ENCODE measurements at regions not wholly inside any gene's neighbourhood (a gene's known extent, or its start where the extent isn't known, plus 50 kb on each side); places are given as distances from the start of the nearest gene placed in this dataset.

- no peak for DNase-seq
These were observed 523.2 kb downstream of the OTOL1 start for GRCh38 chr3:162019817-162020216.

GRCh38 chr3:162021206-162021605 is 524.6 kb downstream of the OTOL1 start:
- DNase-seq, result no peak

GRCh38 chr3:162022911-162023310 is 526.3 kb downstream of the OTOL1 start:
- DNase-seq, result no peak

GRCh38 chr3:162029736-162030135 is 533.1 kb downstream of the OTOL1 start:
- DNase-seq, result no peak

- no peak for DNase-seq
These were observed 537.8 kb downstream of the OTOL1 start for GRCh38 chr3:162034368-162034767.

GRCh38 chr3:162041622-162042021 is 545.0 kb downstream of the OTOL1 start:
- no peak for DNase-seq

- DNase-seq, result no peak
These were observed 556.0 kb downstream of the OTOL1 start for GRCh38 chr3:162052636-162053035.

GRCh38 chr3:162072656-162073164 is 576.1 kb downstream of the OTOL1 start:
- DNase-seq, result no peak

GRCh38 chr3:162073422-162073975 is 576.9 kb downstream of the OTOL1 start:
- DNase-seq, result no peak

GRCh38 chr3:162077108-162077507 is 580.5 kb downstream of the OTOL1 start:
- no peak for DNase-seq

- no peak for DNase-seq
These were observed 585.9 kb downstream of the OTOL1 start for GRCh38 chr3:162082516-162082915.

GRCh38 chr3:162087361-162087760 is 590.8 kb downstream of the OTOL1 start:
- DNase-seq, result no peak

- no peak for DNase-seq
These were observed 596.1 kb downstream of the OTOL1 start for GRCh38 chr3:162092751-162093150.

GRCh38 chr3:162094301-162094700 is 597.7 kb downstream of the OTOL1 start:
- no peak for DNase-seq

- no peak for DNase-seq
These were observed 600.3 kb downstream of the OTOL1 start for GRCh38 chr3:162096874-162097273.

GRCh38 chr3:162103808-162104207 is 607.2 kb downstream of the OTOL1 start:
- DNase-seq, result no peak

- no peak for DNase-seq
These were observed 615.3 kb downstream of the OTOL1 start for GRCh38 chr3:162111861-162112260.

- no peak for DNase-seq
These were observed 616.1 kb downstream of the OTOL1 start for GRCh38 chr3:162112719-162113118.

GRCh38 chr3:162117961-162118360 is 621.4 kb downstream of the OTOL1 start:
- no peak for DNase-seq

GRCh38 chr3:162119651-162120050 is 623.0 kb downstream of the OTOL1 start:
- DNase-seq, result no peak

GRCh38 chr3:162122405-162122804 is 625.8 kb downstream of the OTOL1 start:
- DNase-seq, result no peak

GRCh38 chr3:162125790-162126189 is 629.2 kb downstream of the OTOL1 start:
- no peak for DNase-seq

- no peak for DNase-seq
These were observed 634.0 kb downstream of the OTOL1 start for GRCh38 chr3:162130582-162130981.

GRCh38 chr3:162132981-162133380 is 636.4 kb downstream of the OTOL1 start:
- DNase-seq, result no peak

- no peak for DNase-seq
These were observed 638.0 kb downstream of the OTOL1 start for GRCh38 chr3:162134571-162134970.

Measured in CD4-positive, alpha-beta T cell treated with Interleukin-15 for 1 hour (primary cell).